CD4-positive, alpha-beta T cell treated with Interleukin-17A for 4 hours (primary cell): ENCODE measurements at regions not wholly inside any gene's neighbourhood (a gene's known extent, or its start where the extent isn't known, plus 50 kb on each side); places are given as distances from the start of the nearest gene placed in this dataset.
"Not testable (repeated sequence)": the region's sequence is repeated elsewhere in the genome, so short reads cannot be mapped to it uniquely, and the experiment has no call there.

Source experiments
- DNase-seq: peaks from one replicate; pipeline ENCODE4 v3.0.0-alpha.2; 2020; ENCODE audit warnings: mixed read lengths

DNA sequence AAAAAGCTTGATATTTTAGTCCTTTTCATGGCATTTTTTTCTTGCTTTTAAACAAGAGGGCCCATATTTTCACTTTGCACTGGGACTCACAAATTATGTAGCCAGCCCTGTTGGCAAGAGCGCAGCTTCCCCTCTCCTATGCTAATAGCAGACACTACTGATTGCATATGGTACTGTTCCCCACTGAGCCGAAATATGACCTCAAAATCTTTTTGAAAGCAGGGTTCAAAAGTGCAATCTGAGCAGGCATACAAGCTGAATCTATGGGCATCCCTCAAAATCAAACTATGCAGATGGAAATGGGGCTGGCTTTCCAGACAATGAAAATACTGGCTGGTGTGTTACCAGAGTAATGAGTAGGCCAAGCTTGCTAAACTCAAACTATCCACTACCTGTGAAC is 225.2 kb upstream of the SETMAR start:
- DNase-seq, result no peak

DNA sequence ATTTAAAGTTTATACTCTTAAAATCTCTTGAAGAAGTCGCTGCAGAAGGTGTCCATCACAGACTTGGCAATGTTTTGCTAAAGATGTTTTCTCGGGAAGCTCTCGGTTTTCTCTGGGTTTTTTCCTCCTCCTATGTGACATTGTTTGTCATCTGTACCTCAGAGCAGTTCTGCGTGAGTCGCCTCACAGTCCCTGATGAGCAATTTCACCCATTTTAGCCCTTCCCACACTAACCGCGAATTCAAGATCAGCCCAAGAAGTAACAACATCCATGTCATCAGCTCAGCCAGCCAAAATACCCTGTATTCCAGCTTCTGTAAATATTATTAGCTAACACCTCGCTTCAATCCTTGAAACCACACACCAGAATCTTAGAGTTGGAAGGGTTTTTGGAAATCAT is 224.3 kb upstream of the SETMAR start:
- DNase-seq, result no peak

DNA sequence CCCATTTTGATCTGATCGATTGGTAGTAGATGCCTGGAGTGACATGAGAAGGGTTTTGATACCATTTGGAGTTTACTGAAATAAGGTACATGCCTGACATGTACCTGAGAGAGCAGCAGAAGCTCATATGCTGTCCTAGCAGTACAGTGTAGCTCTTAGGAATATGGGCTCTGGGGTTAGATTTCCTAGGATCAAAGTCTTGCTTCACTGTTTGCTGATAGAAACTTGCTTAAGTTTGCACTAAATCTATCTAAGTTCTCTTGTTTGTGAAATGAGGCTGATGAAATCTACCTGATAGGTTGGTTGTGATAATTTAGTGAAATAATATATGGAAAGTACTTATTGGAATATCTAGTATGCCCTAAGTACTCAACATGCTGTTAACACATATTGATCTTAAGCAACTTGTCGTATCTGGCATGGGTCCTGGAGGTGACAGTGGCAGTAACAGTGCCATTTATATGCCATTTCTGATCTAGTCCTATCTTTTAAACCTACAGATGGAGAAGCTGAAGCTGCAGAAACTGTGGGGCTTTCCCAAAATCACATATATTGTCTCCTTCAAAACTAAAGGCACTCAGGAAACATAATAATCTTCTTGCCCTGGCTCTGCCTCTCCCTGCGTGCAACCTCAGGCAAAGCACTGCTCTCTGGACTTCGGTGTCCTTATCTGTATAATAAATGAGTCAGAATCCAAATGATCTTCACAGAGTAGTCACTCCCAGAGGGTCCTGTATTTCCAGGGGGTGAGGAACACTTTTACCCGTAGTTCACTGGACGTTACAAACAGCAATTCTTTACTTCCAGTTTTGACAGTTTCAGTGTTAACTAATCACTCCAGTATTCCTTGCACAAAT is 223.6 kb upstream of the SETMAR start:
- DNase-seq, result no peak

DNA sequence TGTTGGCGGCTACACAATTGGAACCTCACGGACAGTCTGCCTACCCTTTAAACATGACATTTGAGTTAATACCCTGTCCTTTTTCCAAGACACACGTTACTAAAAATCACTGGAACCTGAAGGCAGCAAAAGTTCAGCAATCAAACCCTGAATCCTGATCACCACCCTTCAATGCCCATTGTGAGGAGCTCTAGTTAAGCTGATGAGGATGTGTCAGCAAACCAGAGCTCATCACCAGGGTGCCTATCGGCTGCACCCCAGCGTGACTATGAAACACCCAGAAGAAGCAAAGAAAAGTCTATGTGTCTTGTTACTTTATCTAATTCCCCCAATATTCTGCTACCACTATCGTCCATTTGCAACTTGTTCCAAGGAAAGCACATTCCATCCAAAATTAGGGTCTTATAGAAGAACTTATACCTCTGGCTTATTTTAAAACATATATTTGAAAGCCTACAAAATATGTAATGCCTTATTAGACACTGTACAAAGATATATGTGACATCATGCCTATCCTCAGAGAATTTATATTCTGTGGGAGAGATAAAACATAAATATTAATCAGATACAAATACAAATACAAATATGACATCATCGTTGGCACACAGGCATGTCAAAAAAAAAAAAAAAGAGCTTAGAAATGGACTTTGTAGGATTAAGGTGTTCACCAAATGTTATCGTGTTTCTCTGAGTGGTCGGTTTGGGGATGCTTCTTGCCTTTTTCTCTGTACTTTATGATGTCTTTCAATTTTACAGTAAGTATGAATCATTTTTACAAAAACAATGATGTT is 219.7 kb upstream of the SETMAR start:
- no peak for DNase-seq

DNA sequence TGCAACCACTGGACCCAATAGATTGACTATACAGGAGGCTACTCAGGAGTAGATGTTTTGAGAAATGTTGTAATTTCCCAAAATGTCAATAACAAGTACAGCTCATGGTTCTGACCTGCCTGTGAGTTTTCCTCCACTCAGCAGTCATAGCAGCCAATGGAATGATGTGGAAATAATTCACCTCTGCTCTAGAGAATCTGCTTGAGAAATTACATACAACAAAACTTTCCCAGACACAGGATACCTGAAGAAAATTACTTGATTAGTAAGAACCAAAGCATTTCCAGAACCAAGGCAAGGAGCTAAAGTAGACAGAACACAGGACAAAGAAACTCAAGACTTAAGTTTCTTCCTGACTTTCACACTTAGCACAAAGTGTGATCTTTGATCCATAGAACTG is 218.9 kb upstream of the SETMAR start:
- DNase-seq, result no peak

DNA sequence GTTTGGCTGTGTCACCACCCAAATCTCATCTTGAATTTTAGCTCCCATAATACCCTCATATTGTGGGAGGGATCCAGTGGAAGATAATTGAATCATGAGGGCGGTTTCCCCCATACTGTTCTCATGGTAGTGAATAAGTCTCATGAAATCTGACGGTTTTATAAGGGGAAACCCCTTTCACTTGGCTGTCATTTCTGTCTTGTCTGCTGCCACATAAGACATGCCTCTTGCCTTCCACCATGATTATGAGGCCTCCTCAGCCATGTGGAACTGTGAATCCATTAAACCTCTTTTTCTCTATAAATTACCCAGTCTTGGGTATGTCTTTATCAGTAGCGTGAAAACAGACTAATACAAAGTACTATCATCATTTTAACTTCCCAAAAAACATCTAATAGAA is 216.5 kb upstream of the SETMAR start:
- not testable (repeated sequence) for DNase-seq

DNA sequence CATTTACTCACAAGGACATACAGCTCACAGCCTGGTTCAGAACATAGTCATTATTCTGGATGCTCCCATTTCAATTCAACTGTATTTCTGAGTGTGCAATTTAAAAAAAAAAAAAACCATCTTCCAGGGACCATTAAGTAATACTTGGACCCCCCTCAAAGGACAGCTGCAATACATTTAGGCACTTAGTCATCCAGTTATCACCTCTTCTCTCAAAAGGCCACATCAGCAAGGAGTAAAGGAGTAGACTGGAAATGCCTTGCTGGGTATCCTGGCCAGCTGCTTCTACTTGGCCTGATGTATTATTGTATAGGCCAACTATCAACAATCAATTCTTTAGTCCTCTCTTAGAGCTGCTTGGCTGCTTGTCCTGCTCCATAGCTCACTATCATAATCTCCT is 211.4 kb upstream of the SETMAR start:
- DNase-seq, result no peak

DNA sequence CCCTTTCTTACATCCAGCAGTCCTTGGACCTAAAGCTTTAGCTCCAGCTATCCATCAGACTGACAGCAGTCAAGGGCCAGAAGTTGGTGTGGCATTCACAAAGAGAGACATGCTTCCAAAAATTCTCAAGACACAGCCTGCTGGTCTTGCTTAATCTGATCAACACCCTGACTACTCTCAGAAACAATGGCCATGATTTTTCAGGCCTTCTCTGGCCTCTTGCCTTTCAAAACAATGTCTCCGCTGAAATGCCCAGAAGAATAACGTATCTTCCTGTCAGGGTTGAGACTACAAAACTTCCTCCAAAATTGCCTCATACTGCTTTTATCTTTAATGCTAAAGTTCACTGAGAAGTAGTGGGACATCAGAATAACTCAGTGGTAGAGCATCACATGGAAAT is 205.4 kb upstream of the SETMAR start:
- DNase-seq, result no peak

DNA sequence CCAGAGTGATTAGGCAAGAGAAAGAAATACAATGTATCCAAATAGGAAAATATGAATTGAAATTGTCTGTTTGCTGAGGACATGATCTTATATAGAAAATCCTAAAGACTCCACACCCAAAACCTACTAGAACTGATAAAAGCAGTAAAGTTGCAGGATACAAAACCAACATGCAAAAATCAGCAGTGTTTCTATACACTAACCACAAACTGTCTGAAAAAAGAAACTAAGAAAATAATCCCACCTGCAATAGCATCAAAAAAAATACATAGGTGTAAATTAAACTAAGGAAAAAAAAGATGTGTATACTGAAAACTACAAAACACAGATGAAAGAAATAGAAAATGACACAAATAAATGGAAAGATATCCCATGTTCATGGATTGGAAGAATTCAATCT is 203.6 kb upstream of the SETMAR start:
- no peak for DNase-seq

DNA sequence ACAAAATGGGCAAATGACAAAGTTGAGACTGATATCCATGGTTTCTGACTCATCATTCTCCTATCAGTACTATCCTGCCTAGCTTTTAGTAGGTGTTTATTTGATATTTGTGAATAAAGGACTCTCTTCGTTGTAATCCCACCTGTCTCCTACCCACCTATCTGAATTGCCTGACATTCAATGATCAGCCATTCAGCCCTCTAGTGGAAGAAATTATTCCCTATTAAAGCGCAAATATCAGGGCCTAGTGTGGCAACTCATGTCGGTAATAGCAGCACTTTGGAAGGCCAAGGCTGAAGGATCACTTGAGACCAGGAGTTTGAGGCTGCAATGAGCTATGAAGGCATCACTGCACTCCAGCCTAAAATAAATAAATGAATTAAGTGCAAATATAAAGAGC is 195.7 kb upstream of the SETMAR start:
- no peak for DNase-seq

DNA sequence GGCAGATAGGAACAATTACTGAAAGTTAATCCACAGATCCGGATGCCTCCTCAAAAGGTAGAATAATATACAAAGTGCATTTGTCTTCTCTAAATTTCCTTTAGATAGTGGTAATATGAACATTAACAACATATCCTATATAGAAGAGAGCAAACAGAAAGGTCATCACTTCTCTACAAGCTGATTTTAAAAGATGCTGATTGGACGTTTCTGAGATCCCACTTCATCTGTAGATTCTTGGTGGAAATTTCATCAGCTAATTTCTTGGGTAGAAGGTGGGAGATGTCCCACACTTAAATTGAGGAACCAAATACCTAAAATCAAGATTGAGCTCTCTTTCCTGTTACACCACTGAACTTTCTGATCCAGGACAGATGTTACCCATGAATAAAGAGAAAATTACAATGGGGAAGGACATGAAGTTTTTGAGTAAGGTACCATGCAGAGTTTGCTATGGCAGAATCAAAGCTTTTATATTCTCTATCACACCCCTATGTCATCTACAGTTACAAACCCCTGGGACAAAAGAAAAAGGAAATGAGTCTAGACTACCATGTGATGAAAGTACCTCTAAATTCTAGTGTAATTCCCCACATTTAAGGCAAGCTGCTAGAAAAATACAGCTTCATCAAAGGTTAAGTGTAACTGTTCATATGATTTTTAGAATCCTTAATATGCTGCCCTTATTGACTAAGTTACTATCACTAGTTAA is 189.2 kb upstream of the SETMAR start:
- no peak for DNase-seq

DNA sequence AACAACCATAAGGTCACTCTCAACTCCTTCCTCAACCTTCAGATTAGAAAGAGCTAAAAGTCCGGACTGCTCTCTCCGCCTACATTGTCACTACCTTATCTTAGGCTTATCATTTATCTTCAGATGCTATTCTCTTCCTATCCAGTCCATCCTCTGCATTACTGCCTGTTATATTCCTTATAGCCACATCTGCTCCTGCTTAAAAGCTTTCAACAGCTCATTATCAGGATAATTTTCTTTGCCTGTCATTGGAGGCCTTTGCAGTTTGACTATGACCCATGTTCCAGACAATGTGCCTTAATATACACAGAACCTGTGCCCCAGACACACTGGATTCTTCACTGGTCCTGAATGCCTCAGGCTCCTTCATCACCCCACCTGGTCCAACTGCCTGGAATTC is 184.1 kb upstream of the SETMAR start:
- DNase-seq, result no peak

DNA sequence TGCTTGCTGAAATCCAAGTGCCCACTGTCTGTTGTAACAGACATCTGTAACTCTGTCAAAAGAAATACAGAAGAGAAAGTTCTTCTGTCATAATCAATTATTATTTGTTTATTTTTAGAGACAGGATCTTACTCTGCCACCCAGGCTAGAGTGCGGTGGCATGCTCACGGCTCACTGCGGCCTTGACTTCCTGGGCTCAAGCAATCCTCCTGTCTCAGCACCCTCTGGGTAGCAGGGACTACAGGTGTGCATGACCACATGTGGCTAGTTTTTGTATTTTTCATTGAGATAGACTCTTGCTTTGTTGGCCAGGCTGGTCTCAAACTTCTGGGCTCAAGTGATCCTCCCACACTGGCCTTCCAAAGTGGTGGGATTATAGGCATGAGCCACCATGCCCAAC is 177.6 kb upstream of the SETMAR start:
- DNase-seq, result no peak

DNA sequence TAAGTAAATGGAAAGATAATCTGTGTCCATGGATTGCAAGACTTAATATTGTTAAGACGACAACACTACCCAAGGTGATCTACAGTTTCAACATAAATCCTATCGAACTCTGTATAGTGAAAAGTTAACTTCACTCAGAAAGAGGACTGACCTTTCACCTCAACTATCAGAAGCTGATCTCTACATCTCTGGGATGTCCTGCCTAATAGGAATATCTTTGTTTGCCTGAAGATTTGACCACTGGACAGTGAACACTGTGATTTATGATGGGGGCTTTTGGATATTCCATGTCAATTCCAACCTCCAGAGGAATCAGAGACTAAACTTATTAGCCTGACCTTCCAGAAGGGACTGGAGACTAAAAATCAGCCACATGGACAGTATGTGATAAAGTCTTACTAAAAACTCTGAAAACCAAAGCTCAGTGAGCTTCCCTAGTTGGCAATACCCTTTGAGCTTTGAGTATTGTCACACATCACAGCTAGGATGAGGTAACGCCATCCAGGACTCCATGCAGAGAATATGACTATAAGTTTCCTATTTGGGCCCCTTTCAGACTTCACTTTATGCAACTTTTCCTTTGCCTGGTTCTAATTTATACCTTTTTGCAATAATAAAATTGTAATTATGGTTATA is 164.9 kb upstream of the SETMAR start:
- no peak for DNase-seq

DNA sequence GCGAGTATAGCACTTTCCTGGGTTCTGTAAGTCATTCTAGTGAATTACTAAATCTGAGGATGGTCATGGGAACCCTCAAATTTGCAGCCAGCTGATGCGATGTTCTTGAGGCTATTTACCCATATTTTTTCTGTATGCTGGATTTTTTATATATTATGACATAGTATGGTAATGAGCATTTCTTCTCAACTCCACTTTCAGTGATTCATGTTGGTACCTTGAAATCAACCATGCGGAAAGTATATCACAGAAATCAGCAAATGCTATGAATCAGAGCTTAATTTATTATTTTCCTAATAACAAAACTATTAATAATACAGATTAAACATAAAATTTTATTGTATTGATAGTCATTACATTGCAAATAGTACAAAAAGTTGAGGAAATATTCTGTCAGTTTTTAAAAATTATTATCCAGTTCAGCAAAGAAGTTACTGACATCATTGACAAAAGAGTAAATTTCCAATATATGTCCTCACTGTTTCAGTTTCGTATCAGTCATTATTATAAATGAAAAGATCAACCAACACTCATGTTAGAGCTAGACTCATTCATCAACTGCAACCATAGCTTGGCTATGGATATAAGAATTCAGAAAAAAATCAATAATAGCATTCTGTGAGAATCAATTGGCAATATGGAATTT is 164.3 kb upstream of the SETMAR start:
- DNase-seq, result no peak

DNA sequence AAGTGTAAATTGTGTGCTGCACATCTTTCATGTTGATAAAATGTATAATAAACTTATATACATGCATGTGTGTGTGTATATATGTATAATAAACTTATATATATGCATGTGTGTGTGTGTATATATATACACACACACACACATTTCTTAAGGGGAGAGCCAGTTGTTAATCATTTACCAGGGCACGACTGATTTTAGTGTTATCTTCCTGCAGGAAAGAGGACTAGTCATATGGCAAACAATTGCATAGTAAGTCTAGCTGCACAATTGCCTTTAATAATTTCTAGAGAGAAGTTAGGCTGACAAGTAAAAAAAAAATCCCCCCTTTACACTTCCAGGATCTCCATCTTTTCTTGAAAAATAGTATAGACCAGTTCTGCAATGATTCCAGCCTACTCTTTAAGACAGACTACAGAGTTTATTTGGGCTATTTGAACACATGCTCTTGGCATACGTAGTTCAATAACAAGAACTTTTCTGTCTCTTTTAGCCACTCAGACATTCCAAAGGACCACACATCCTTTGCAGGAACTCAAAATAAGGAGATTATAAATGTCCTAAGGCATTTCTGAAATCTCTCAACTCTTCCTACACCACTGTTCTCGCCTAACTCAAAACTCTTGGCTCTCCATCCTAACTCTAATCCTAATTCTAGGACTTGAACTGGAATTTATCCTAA is 163.6 kb upstream of the SETMAR start:
- DNase-seq, result no peak

DNA sequence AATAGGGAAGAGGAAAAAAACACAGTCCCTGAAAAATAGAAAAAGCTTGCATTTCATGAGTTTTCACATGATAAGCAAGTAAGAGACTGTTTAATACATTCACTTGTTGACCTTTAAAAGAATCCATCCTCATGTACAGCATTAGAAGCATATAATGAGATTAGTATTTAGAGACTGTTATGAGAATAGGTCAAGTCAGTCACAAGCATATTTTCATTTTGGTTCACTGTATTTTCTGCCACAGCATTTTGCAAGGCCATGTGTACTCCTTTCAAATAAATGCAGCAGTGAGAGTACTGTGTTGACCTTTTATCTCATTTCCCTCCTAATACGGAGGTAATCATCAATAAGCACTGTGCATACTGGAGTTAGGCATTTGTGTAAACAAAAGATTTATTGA is 162.2 kb upstream of the SETMAR start:
- DNase-seq, result no peak

DNA sequence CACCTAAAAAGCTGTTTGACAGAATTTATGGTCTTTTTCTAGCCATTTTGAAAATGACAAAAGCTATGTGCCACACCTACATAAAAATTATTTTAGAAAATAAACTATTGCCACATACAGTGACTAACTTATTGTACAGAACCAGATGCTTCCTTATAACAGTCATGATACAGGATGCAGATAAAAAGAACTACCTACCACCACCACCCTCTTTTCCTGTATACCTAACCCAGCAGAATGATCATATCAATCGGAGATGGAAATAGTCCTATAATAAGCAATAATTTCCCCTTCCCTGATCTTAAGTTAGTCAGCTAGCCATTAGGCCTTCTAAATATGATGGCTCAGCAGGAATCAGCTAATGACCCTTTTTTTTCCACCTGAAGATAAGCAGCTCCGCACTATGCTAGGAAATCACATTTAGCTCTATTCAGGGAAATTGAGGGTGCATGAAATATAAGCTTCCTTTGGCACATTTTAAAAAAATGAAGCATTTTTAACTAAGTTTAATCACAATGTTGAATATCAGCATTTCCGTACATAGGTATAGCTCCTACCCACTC is 155.5 kb upstream of the SETMAR start:
- DNase-seq, result no peak

DNA sequence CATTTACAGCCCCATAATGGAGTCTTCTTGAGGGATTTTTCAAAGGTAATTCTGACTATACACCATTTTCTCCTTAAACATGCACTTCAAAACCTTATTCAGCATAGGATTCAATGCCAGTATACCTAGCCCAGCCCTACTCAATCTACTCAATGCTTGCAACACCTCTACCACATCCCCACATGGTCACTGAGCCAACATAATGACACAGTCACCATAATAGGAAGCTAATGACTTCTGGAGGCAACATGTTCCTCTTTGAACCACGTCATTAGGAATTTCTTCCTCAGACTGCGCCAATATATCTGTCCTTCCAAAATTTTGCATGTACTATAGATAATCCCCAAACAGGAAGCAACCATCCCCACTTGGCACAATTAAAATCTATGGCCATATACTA is 153.9 kb upstream of the SETMAR start:
- no peak for DNase-seq

DNA sequence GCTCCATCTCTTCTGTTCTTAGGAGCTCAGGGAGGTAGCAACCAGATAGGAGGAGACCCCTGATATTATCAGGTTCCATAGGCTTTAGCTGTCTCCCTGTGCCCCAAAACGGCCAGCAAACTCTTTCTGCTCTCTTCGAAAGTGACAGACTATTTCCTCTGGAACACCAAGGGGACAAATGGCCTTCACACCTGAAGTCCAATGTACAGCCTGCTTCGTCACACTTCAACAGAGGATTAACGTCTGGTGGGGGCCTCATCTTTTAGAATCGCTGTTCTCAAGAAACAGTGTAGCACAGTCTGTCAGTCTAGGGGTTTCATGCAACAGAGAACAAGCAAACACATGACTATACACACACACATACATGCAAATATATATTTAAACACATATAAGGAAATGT is 152.4 kb upstream of the SETMAR start:
- no peak for DNase-seq

DNA sequence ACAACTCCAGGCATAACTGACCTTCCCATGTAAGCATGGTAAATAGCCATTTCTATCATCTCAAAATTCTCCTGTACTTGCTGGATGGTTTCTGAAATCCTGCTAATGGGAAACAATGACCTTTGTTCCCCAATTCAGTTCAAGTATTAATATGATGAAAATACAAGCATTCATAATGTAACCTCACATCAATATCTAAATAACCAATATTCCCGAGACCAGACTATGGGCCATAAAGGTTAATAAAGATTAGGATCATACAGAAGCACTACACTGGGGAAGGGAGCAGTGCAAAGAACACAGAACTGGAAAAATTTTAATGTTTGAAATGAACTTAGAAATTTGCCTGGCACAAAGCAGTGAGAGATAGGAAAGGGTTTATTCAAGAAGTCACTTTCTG is 151.3 kb upstream of the SETMAR start:
- no peak for DNase-seq

DNA sequence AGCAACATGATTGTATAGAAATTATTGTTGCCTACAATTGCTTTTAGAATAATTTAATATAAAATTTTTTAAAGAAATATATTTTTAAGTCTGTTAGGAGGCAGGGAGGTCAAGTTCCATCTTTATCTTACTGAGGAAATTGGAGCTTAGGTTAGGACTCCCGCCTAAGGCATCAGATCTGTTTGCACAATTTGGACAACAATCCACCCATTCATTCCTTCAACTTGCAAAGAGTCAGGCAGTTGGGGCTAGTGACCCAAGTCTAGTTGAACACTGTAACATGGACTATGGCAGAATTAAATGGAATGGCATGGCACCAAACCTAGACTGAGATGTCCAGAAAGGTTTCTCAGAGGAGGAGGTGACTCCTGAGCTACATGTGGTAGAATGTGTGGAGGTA is 149.4 kb upstream of the SETMAR start:
- DNase-seq, result no peak
